HepG2 (cell line): ENCODE measurements at regions not wholly inside any gene's neighbourhood (a gene's known extent, or its start where the extent isn't known, plus 50 kb on each side); places are given as distances from the start of the nearest gene placed in this dataset.

Experiments
- EZH2 ChIP-seq: conservative IDR thresholded peaks from 2 replicates; pipeline ENCODE4 v1.6.1; 2012; ENCODE audit warnings: mild to moderate bottlenecking, low read depth, low read length, moderate library complexity
- GLI4 ChIP-seq: sonication (generic); formaldehyde crosslinking; IDR thresholded peaks from 2 replicates; pipeline ENCODE4 v1.5.1; 2020; ENCODE audit warnings: missing genetic modification reagents, mild to moderate bottlenecking, moderate library complexity, borderline replicate concordance
- POLR2A ChIP-seq, 2 experiments: IDR thresholded peaks; 2 replicates each; pipeline ENCODE4 v1.6.1; 2011; ENCODE audit warnings: low read depth in 2 of 2, low read length in 2 of 2, mild to moderate bottlenecking in 1 of 2, moderate library complexity in 1 of 2; ENCODE audit not compliant: insufficient read depth in 1 of 2
- PREB ChIP-seq: sonication (generic); formaldehyde crosslinking; IDR thresholded peaks from 2 replicates; pipeline ENCODE4 v1.4.0; 2020; ENCODE audit warnings: missing genetic modification reagents
- ZNF431 ChIP-seq: sonication (generic); formaldehyde crosslinking; IDR thresholded peaks from 2 replicates; pipeline ENCODE4 v1.9.0; 2022; ENCODE audit warnings: missing genetic modification reagents, low read depth, mild to moderate bottlenecking, borderline replicate concordance
- ZNF563 ChIP-seq: sonication (generic); formaldehyde crosslinking; IDR thresholded peaks from 2 replicates; pipeline ENCODE4 v1.8.0; 2022; ENCODE audit warnings: mild to moderate bottlenecking, moderate library complexity, missing genetic modification reagents

- TF ChIP-seq PREB (CRISPR knock-in tag): no peak
- no peak for TF ChIP-seq ZNF431
- TF ChIP-seq POLR2A (IDR thresholded peaks at IDR 0.05; ENCODE audit: insufficient read depth in 1 of 2, low read depth in 2 of 2, low read length in 2 of 2): no peak
- TF ChIP-seq EZH2: no peak
- TF ChIP-seq ZNF563 (CRISPR knock-in tag): no peak
- TF ChIP-seq GLI4 (CRISPR knock-in tag): no peak
Observed at GRCh38 chr2:18262601-18263000, 297.9 kb downstream of the RDH14 start.
